Heart left ventricle (tissue), 16 donors: ENCODE measurements at regions not wholly inside any gene's neighbourhood (a gene's known extent, or its start where the extent isn't known, plus 50 kb on each side); places are given as distances from the start of the nearest gene placed in this dataset.

ENCODE experiments used
- ATAC-seq, 4 donors: fragments of 200-7000 bp; cut with Tn5 transposase; one replicate each; pipeline ENCODE4 v1.9.1; 2020 to 2022; ENCODE audit warnings: moderate library complexity in 4 of 4, mild to moderate bottlenecking in 3 of 4, moderate number of reproducible peaks in 1 of 4
- DNase-seq, 5 donors: peaks; one replicate each; pipeline ENCODE4 v3.0.0-alpha.2; 2020
- H3K27ac ChIP-seq, 12 donors: fragments of 200-600 bp; sonication (generic) in 4 of 12; one replicate each; pipeline versions ENCODE4 v1.5.0 to v1.8.0; 2016 to 2022; ENCODE audit warnings: mild to moderate bottlenecking in 2 of 12
- H3K27me3 ChIP-seq, 9 donors: fragments of 200-600 bp; sonication (generic) in 2 of 9; one replicate each; pipeline versions ENCODE4 v1.5.1 to v1.8.0; 2016 to 2022; ENCODE audit warnings: mild to moderate bottlenecking in 3 of 9
- H3K36me3 ChIP-seq, 9 donors: fragments of 200-600 bp; sonication (generic) in 2 of 9; one replicate each; pipeline versions ENCODE4 v1.5.0 to v1.8.0; 2018 to 2022; ENCODE audit warnings: mild to moderate bottlenecking in 2 of 9
- H3K4me1 ChIP-seq, 12 donors: fragments of 200-600 bp; sonication (generic) in 4 of 12; one replicate each; pipeline versions ENCODE4 v1.5.0 to v1.8.0; 2016 to 2022; ENCODE audit warnings: mild to moderate bottlenecking in 3 of 12
- H3K4me3 ChIP-seq, 12 donors: fragments of 200-600 bp; sonication (generic) in 4 of 12; one replicate each; pipeline versions ENCODE4 v1.5.0 to v1.8.0; 2017 to 2022; ENCODE audit warnings: mild to moderate bottlenecking in 9 of 12, moderate library complexity in 4 of 12
- H3K9me3 ChIP-seq, 12 donors: fragments of 200-600 bp; sonication (generic) in 4 of 12; one replicate each; pipeline versions ENCODE4 v1.5.0 to v1.8.0; 2016 to 2022; ENCODE audit warnings: mild to moderate bottlenecking in 1 of 12
- CTCF ChIP-seq, 12 donors: fragments of 200-600 bp; sonication (generic) in 4 of 12; IDR thresholded peaks; one replicate each; pipeline versions ENCODE4 v1.5.0 to v1.8.0; 2018 to 2022; ENCODE audit warnings: antibody characterized with exemption in 12 of 12, mild to moderate bottlenecking in 5 of 12
- POLR2A ChIP-seq, 2 donors: fragments of 450-650 bp; IDR thresholded peaks; one replicate each; pipeline ENCODE4 v1.6.1; 2017; ENCODE audit warnings: antibody characterized with exemption in 2 of 2, mild to moderate bottlenecking in 2 of 2, moderate library complexity in 2 of 2
- WGBS, 4 donors: extraction: QIAGEN DNeasy Blood & Tissue Kit in 2 of 4; methylation state at CpG; one replicate each; pipeline versions ENCODE4 v1.1.5 to v1.1.7; 2013 to 2018; 5-methylcytosine and 5-hydroxymethylcytosine counted together
- intact Hi-C, 10 donors: fragments of 100-400 bp; cut with DNase I; formaldehyde crosslinking; loops; one replicate each; pipeline versions ENCODE4 v1.11.1 to v1.14.2; 2022
- donor health status: ischemic (EF 13 %, LVEDD 7.1; RV severe dilation, severe dysfunction).
- donor health status: healthy with polysubstance abuse.
- donor health status: DM: no; HTN: yes; CAD: no.
- donor health status: DM: no; HTN: no; CAD: no.
- donor health status: ischemic (EF 25% LVEDD 6.9; RV normal size, moderate dysfunction).
- donor health status: ischemic (EF 25% LVEDD 5.7; RV mildly dilated, moderate dysfunction).
- donor health status: healthy.
- donor health status: DM: yes; HTN: yes; CAD: no.
- donor health status: ischemic (EF 35%, LVEDD 5.7; RV mildly dilated, moderate dysfunction).
- donor health status: nonischemic (EF 11% LVEDD 7.7; RV severe dilation, severe dysfunction).
- donor health status: DM: yes; HTN: yes; CAD: no.
- donor health status: PGD.
- donor health status: ischemic (EF 29% LVEDD 5.4; RV normal size, mild dysfunction).
- donor health status: nonischemic (EF 23%, LVEDD 6.1; RV moderate dilation, normal function).

- no peaks in the 10 kb centered on the region for H3K27me3 ChIP-seq
- 78 to 84% (median 83%) methylated on average over 11 of the region's 11 CpGs for WGBS, 4 donors
- peaks cover 0 to 6% (median 0%) of the 10 kb centered on the region in 12 donors for H3K9me3 ChIP-seq
- intact Hi-C loops = no loop called here
- ATAC-seq = no peak
- no peaks in the 10 kb centered on the region for H3K36me3 ChIP-seq
- no peak overlapping the region for H3K4me3 ChIP-seq
- no peak for DNase-seq
- H3K27ac ChIP-seq = no peak overlapping the region
- TF ChIP-seq POLR2A (IDR thresholded peaks at IDR 0.05) = no peak
- no peak for TF ChIP-seq CTCF (IDR thresholded peaks at IDR 0.05)
- peaks cover 0 to 19% (median 0%) of the 10 kb centered on the region in 12 donors for H3K4me1 ChIP-seq
These were observed 227.1 kb downstream of the ANAPC1 start for GRCh38 chr2:111656894-111657293.

- H3K4me3 ChIP-seq = no peak overlapping the region
- H3K4me1 ChIP-seq = peaks cover 0 to 25% (median 0%) of the 10 kb centered on the region in 12 donors
- no peak overlapping the region for H3K27ac ChIP-seq
- TF ChIP-seq POLR2A (IDR thresholded peaks at IDR 0.05) (no peak), CTCF (IDR thresholded peaks at IDR 0.05) (no peak)
- no peak for ATAC-seq
- H3K36me3 ChIP-seq = no peaks in the 10 kb centered on the region
- intact Hi-C loops = no loop called here
- peaks cover 0 to under 1% (median 0%) of the 10 kb centered on the region in 12 donors for H3K9me3 ChIP-seq
- no peak for DNase-seq
- 93 to 95% (median 94%) methylated on average over 8 of the region's 8 CpGs for WGBS, 4 donors
- H3K27me3 ChIP-seq = no peaks in the 10 kb centered on the region
These were observed 226.5 kb downstream of the ANAPC1 start for GRCh38 chr2:111657351-111657975.

- DNase-seq (peak in 2 of 5 donors; percentile 62 to 64), ATAC-seq (peak; percentile 42 to 80 (median 71))
- TF ChIP-seq POLR2A (IDR thresholded peaks at IDR 0.05) = no peak
- no peak for TF ChIP-seq CTCF (IDR thresholded peaks at IDR 0.05)
- intact Hi-C loops = loop anchor here in 4 of 10 donors (5.0 to 10.0 kb wide), 3 partner anchors 545 to 847 kb away; no protein-coding TSS in a partner anchor
- Histone ChIP-seq H3K4me1 (peaks cover 0 to 27% (median 0%) of the 10 kb centered on the region in 12 donors), H3K27ac (peak overlapping the region in 1 of 12 donors; percentile 59), H3K27me3 (no peaks in the 10 kb centered on the region), H3K36me3 (no peaks in the 10 kb centered on the region), H3K4me3 (no peak overlapping the region), H3K9me3 (no peaks in the 10 kb centered on the region)
- 69 to 83% (median 76%) methylated on average over 13 of the region's 13 CpGs for WGBS, 4 donors
These were observed 224.3 kb downstream of the ANAPC1 start for GRCh38 chr2:111659361-111660333.

- no peaks in the 10 kb centered on the region for H3K36me3 ChIP-seq
- WGBS, 4 donors = 95 to 99% (median 97%) methylated on average over 5 of the region's 5 CpGs
- TF ChIP-seq CTCF (IDR thresholded peaks at IDR 0.05) (no peak), POLR2A (IDR thresholded peaks at IDR 0.05) (no peak)
- H3K4me3 ChIP-seq = no peak overlapping the region
- ATAC-seq (no peak), DNase-seq (no peak)
- H3K9me3 ChIP-seq = no peaks in the 10 kb centered on the region
- no peaks in the 10 kb centered on the region for H3K27me3 ChIP-seq
- no peak overlapping the region for H3K27ac ChIP-seq
- H3K4me1 ChIP-seq = peaks cover 0 to 27% (median 0%) of the 10 kb centered on the region in 12 donors
- intact Hi-C loops = loop anchor here in 4 of 10 donors (5.0 to 10.0 kb wide), 3 partner anchors 546 to 849 kb away; no protein-coding TSS in a partner anchor
These were observed 223.2 kb downstream of the ANAPC1 start for GRCh38 chr2:111660811-111661210.
